C4-2B (cell line): ENCODE measurements at regions not wholly inside any gene's neighbourhood (a gene's known extent, or its start where the extent isn't known, plus 50 kb on each side); places are given as distances from the start of the nearest gene placed in this dataset.

Experiments
- H3K27ac ChIP-seq: fragments of 450-650 bp; 2 replicates; pipeline ENCODE4 v1.5.1; 2017
- CTCF ChIP-seq: fragments of 450-650 bp; conservative IDR thresholded peaks from 2 replicates; pipeline ENCODE4 v1.5.1; 2017; ENCODE audit warnings: mild to moderate bottlenecking
- ZFX ChIP-seq: fragments of 450-650 bp; IDR thresholded peaks from 2 replicates; pipeline ENCODE4 v1.6.1; 2017

- no peak for TF ChIP-seq CTCF
- TF ChIP-seq ZFX = no peak
Observed at GRCh38 chr1:57761628-57762027, 337.8 kb upstream of the DAB1 start.

GRCh38 chr1:57752843-57753242 lies 329.0 kb upstream of the DAB1 start:
- no peak overlapping the region for H3K27ac ChIP-seq
- TF ChIP-seq CTCF = no peak
- no peak for TF ChIP-seq ZFX

More at GRCh38 chr1:57761628-57762027, 337.8 kb upstream of the DAB1 start:
- H3K27ac ChIP-seq = no peak overlapping the region

GRCh38 chr1:57748719-57749118 lies 324.9 kb upstream of the DAB1 start:
- no peak overlapping the region for H3K27ac ChIP-seq
- TF ChIP-seq CTCF (no peak), ZFX (no peak)

GRCh38 chr1:57747818-57748217 lies 324.0 kb upstream of the DAB1 start:
- TF ChIP-seq CTCF (no peak), ZFX (no peak)
- H3K27ac ChIP-seq = no peak overlapping the region

GRCh38 chr1:57741521-57741920 lies 317.7 kb upstream of the DAB1 start:
- no peak for TF ChIP-seq ZFX
- no peak for TF ChIP-seq CTCF
- H3K27ac ChIP-seq = no peak overlapping the region

- no peak for TF ChIP-seq ZFX
- no peak for TF ChIP-seq CTCF
Observed at GRCh38 chr1:57736940-57737339, 313.1 kb upstream of the DAB1 start.

GRCh38 chr1:57729181-57729580 lies 305.3 kb upstream of the DAB1 start:
- TF ChIP-seq CTCF (no peak), ZFX (no peak)
- H3K27ac ChIP-seq = no peak overlapping the region

More at GRCh38 chr1:57736940-57737339, 313.1 kb upstream of the DAB1 start:
- no peak overlapping the region for H3K27ac ChIP-seq
